ENCODE measurements at regions not wholly inside any gene's neighbourhood (a gene's known extent, or its start where the extent isn't known, plus 50 kb on each side); places are given as distances from the start of the nearest gene placed in this dataset.

DNA sequence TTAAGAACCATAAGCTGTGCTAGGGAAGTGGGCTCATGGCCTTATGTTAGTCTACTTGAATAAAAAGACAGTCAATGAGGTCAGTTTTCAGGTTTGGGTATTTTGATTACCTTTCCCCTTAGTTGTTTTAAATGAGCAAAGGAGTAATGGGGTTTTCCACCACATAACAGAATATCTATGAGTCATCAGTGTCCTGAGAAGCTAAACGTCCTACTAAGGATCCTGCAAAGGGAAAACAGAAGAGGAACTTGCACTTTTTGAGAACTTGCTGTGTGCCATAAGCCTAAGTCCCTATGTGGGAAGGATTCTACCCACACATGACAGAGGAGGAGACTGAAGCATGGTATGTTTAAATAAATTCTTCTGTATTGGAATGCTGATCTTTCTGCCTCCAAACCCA, 292.8 kb upstream of the TMC3 start:
- TF ChIP-seq CTCF (conservative IDR thresholded peaks at IDR 0.05 in 1 of 2, IDR thresholded peaks at IDR 0.05 in 1 of 2; ENCODE audit: extremely low read depth in 1 of 2, insufficient read depth in 1 of 2, low read depth in 1 of 2, low read length in 2 of 2): no peak
- no peak for TF ChIP-seq EZH2 (IDR thresholded peaks at IDR 0.05; ENCODE audit: borderline replicate concordance, low read length)
